ENCODE measurements at regions not wholly inside any gene's neighbourhood (a gene's known extent, or its start where the extent isn't known, plus 50 kb on each side); places are given as distances from the start of the nearest gene placed in this dataset.
"Not testable (repeated sequence)": the region's sequence is repeated elsewhere in the genome, so short reads cannot be mapped to it uniquely, and the experiment has no call there.

DNA sequence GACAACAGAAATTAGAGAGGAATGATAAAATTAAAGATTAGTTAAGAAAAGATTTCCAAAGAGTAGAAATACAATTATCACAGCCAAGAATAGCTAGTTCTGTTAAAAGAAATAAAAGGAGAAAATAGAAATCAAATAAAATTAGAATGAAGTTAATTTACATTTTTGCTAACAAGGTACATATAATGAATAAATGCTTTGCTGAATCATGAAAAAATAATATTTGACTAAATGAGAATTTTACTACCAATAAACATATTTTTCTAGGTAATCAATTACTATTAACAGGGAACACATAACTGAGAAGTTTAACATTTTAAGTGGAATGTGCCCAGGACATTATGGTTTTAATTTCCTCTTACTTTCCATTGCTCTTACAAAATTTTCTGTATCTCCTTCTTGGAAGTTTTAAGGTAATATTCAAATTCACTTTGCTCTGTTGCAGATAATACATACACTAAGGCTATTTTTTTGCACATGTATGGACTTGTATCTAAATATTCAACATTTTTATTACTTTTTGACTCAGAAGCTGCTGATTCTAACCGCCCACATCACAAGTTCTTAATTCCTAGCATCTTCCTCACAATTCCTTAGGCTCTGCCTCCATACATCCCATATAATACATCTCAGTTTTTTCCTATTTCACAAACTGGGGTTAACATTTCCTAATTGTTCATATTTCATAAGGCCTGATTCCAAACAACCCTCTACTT lies 870.7 kb upstream of the INTU start:
- DNase-seq: no peak

DNA sequence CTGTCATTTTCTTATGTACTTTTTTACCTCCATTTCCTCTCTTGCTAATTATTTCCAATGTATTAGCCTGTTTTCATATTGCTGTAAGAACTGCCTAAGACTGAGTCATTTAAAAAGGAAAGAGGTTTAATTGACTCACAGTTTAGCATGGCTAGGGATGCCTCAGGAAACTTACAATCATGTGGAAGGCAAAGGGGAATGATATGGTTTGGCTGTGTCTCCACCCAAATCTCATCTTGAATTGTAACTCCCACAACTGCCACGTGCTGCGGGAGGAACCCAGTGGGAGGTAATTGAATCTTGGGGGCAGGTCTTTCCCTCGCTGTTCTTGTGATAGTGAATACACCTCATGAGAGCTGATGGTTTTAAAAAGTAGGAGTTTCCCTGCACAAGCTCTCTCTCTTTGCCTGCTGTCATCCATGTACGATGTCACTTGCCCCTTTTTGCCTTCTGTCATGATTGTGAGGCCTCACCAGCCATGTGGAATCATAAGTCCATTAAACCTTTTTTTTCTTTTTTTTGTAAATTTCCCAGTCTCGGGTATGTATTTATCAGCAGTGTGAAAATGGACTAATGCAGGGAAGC lies 870.0 kb upstream of the INTU start:
- DNase-seq: no peak

DNA sequence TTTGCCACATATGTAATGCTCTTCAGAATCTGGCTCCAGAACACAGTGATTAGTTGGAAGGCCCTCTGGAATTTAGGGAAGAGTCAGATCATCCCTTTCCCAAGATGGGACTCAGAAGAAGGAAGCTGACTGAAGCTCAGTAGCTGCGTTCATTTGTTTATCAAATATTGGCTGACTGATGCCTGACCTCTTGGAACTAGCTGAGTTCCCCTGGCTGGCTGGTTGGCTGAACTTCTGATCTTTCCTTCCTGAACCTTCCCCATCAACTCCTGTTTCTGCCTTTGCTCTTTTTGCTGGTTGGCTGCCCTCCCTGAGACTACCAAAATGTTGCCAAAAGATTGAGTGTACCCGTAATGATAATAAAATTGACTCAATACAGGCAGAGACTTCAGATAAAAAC lies 866.5 kb upstream of the INTU start:
- DNase-seq: no peak

DNA sequence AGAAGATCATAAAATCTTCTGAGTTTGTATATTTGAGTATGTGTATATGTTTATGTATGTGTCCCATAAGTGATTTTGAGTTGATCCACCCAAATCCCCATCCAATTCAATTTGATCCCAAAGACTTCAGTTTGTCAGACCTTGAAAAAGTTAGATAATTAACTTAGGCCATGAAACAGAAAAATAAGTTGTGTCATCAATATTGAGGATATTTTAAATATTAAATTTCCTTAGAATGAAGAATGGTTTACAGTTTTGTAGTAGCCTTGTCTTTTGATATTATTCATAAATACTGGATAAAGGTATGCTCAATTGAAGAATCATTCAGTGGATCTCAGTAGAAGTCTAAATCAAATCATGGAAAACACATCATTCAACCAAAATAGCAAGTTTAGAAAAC lies 864.4 kb upstream of the INTU start:
- no peak for DNase-seq

DNA sequence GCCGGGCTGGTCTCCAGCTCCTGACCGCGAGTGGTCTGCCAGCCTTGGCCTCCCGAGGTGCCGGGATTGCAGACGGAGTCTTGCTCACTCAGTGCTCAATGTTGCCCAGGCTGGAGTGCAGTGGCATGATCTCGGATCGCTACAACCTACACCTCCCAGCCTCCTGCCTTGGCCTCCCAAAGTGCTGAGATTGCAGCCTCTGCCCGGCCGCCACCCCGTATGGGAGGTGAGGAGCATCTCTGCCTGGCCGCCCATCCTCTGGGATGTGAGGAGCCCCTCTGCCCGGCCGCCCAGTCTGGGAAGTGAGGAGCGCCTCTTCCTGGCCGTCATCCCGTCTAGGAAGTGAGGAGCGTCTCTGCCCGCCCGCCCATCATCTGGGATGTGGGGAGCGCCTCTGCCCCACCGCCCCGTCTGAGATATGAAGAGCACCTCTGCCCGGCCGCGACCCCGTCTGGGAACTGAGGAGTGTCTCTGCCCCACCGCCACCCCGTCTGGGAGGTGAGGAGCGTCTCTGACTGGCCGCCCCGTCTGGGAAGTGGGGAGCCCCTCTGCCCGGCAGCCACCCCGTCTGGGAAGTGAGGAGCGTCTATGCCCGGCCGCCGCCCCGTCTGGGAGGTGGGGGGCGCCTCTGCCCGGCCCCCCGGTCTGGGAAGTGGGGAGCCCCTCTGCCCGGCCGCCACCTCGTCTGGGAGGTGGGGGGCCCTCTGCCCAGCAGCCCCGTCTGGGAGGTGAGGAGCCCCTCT lies 861.8 kb upstream of the INTU start:
- not testable (repeated sequence) for DNase-seq

DNA sequence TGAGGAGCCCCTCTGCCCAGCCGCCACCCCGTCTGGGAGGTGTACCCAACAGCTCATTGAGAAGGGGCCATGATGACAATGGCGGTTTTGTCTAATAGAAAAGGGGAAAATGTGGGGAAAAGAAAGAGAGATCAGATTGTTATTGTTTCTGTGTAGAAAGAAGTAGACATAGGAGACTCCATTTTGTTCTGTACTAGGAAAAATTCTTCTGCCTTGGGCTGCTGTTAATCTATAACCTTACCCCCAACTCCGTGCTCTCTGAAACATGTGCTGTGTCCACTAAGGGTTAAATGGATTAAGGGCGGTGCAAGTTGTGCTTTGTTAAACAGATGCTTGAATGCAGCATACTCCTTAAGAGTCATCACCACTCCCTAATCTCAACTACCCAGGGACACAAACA lies 861.1 kb upstream of the INTU start:
- not testable (repeated sequence) for DNase-seq

DNA sequence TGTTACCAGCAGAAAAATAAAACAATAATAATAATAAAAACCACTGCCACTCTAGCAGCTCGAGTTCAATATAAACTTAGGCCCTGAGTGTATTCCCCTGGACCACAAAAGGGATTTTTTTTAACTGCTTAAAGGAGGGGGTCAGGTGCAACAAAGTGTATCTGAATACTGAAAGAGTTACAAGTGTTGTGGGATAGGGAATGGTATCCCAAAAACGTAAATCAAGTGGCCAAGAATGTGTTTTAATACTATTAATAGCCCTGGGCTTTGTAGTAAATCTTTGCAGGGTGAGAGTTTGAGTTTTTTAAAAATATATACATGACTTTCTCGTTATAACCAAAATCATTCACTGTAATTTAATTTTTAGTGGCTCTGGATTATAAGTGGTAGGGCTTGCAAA lies 860.1 kb upstream of the INTU start:
- DNase-seq: no peak

DNA sequence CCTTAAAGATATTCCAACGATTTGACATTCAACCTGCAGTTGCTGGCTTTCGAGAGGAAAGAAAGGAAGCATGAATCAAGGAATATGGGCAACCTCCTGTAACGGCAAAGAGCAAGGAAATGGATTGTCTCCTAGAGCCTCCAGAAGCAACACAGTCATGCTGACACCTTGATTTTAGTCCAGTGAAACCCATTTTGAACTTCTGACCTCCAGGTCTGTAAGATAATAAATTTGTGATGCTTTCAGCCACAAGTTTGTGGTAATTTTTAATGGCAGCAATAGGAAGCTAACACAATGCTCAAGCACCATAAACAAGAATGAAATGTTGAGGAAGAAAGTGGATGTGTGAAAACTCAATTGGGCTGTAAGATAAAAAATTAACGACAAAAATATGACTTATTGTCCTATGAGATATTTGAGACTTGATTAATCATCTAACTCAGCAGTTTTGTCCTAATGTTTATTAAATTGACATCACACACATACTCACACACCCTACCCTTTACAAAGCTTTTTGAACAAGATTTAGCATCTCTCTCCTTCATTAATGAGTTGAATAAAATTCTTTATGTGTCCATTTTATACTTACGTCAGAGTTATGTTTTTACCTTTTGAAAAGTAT lies 857.2 kb upstream of the INTU start:
- DNase-seq: no peak

DNA sequence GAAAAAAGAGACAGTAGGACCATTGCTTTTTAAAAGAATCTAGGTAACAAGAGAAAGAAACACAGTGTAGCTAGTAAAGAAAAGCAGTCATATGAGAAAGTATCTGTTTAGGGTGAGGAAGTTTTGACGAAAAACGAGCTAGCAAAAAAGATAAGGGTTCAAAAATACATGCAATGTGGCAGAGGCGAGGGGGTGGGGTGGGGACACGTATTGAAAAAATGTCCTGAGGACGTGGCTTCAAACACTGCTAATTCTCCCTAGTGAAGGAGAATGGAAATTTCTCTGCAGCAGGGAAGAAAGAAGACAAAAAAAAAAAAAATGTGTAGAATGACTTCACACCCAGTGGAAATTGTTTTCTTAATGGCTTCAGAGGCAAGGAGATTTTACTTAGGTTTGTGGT lies 856.4 kb upstream of the INTU start:
- no peak for DNase-seq

DNA sequence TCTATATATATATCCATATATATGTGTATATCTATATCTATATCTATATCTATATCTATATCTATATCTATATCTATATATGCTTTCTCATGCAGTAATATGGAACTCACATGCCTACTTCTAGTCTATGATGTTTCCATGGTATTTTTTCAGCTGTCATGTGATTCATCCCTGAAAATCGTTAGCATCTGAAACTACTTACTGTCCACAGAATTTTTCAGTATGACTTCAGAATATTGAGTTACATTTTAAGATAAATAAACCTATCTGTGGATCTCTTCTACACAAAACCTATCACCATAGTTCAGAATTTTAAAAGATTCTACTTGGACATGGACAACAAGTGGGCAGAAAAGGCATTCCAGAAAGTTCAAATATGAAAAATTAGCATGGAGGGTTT lies 855.1 kb upstream of the INTU start:
- DNase-seq: no peak

DNA sequence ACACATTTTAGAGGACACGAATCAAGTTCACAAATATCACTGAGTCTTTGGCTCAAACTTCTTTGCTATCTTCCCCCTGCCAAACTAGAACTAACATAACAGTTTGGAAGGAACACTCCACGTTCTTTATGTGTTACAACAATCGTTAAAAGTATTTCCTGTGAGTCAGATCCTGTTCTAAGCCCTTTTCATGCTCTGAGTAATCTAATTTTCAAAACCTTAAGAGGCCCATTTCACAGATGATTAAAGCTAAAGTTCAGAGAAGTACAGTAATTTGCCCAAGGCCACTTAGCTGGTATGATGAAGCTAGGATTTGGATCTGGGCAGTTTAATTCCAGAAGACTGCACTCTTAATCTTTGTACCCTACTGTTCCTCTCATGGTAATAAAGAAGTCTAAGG lies 854.4 kb upstream of the INTU start:
- DNase-seq: no peak

DNA sequence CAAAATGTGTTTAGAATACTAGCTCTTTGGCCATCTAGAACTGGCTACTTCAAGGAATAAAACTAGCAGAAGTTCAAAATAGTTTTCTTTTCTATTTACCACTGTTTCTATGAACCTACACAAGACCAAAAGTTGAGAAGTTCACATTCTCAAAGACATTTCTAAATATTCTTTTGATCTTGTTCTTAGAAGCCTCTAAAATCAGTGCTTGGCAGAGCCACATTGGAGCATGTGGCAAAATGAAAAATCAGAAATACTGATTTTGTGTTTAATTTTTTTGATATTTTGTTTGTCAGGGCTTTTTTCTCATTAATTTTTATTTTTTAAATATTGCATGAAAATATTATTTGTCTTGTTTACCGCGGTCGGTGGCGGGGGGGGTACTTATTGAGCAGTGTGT lies 853.8 kb upstream of the INTU start:
- no peak for DNase-seq

DNA sequence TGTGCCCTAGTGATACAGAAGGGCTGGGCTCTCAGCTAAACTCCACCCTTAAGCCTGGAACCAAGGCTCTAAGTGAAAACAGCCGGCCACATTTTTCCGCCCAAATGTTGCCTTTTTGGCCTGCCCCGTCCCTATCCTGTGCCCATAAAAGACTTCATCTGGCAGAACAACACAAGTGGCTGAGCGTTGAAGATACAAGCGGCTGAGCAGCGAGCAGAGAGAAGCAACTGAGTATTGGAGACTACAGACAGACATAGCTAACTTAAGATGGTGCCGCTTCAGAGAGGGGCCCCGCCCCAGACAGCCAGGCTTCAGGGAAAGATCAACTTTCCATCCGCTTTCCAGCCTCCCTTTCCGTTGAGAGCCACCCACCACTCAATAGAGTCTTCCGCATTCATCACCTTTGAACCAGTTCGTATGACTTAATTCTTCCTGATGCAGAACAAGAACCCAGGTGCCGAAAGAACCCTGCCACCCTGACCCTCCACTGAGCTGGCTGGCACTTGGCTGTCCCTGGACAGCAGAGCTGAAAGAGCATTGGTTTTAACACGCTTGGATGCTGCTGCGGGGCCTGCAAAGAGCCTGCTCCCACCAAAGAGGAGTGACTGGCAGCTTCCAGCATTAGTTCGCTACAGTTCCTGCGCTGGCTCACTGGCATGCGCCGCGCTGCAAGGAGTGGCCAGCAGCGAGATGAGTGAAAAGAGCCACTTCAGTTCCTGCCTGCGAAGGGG lies 853.2 kb upstream of the INTU start:
- DNase-seq: no peak

DNA sequence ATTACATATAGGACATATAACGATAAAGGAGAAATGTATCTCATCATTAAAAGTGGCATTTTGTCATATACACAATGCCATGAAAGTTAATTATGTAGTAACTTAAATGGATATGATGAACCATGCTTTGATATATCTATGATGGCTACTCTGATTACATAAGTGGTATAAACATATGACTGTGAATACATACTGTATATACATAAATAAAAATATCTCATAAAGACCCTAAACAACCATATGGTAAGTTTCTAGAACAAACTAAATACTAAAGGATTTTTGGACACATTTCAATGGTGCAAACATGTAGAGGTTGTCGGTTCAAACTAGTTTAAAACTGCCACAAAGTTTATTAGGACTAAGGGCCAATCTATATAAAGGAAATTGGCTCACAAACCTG lies 849.6 kb upstream of the INTU start:
- no peak for DNase-seq

DNA sequence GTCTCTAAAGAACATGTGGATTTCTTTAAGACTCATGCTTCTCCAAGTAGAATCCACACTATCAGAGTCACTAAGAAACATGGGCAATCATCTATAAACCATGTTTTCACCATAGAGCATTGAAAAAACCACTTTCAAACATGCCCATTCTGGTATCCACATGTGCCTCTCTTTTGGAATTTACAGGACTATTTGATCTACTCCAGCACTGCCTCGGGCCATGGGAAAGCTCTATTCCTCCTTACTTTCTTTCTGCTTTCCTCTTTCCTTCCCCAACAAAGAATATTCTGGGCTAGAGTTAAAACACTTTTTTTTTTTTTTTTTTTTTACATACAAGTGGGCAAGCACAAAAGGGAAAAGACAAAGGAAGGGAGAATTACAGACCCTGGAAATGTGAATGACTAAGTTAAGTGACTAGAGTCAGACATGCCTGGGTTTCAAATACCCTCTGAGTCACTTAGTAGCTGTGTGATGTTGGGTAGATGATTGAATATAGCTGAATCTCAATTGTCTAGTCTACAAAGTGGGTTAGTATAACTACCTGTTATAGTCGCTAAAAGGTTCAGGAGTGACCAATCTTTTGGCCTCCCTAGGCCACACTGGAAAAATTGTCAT lies 847.7 kb upstream of the INTU start:
- no peak for DNase-seq

DNA sequence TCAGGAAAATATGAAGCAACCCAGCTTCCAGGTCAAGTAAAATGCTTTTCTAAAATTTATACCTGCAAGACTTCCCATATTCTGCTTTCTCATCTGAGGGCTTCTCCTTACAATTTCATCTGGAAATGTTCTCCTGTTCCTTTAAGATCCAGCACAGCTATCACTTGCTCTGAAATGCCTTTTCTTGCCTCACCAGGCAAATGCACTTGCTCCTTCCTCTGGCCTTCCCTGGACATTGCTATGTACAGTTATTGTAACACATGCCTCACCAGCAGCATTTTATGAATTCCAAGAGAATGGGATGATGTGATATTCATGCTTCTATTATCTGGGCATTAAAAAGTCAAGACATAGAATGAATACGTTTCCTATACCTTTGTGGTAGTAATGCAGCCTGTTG lies 842.1 kb upstream of the INTU start:
- no peak for DNase-seq

DNA sequence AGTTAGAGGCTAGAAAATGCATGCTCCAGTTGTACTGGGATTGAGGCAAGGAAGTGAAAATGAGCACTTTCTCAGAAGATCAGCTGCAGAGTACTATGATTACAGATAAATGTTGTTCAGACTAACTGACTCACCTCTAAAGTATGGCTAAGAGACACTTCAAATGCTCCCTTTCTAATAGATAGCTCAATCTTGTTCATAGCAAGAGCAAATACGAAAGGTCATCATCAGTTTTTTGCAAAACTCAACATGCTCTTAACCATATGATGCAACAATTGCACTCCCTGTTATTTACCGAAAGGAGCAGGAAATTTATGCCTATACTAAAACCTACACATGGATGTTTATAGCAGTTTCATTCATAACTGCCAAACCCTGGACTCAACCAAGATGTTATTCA lies 838.4 kb upstream of the INTU start:
- DNase-seq: no peak

DNA sequence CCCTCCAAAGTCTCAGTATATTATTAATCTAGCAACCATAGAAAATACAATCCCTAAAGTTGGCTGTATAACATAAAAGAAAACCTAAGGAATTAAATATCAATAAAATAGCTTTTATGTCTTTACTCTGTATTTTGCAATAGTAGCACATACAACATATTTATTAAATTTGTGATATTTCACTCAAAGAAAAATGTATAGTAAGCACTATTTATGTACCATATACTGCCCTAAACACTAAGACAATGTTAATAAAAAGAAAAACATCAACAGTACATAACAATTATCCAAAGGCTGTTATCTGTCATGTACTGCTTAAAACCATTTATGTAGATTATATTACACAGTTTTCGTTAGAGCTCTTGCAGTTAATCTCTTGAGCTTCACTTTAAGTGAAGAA lies 834.5 kb upstream of the INTU start:
- no peak for DNase-seq

DNA sequence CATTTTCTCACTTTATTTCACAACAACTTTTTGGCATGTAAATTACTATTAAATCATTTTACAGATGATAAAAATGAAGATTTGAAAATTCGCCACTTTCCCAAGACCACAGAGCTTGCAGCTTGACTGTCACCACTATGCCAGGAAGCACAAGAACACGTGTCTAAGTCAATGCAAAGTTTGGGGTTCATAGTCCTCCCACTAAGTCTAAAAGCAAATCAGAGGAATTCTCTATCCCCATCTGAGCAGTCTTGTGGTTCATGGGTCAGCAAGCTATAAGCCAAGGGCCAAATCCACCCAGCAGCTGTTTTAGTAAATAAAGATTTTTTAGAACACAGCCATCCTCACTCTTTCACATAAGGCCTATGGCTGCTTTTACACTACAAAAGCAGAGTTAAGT lies 833.3 kb upstream of the INTU start:
- DNase-seq: no peak

DNA sequence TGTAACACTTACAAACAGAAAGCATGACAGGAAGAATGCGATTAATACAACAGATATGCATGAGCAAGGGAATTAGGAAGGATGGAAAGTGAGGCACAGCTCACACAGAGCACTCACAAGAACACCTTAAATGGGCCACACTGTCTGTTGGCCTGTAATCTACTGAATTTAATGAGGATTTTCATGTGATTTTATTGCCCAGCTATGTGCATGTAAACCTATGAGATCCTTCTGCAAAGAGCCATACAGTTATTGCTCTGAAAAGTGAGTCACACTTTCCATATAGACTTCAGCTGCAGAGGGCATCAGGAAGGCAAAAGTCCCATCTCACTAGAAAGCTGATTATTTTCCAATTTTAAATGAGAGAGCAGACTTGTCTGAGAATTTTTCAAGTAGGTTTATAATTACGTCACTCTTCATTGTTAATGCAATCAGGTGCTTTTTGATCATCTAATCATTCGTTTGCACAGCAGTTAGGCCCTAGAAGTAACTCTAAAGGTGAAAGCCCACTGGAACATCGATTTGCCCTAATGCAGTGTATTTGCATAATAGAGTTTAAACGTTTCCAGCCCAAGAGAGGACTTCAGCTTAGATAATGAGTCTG lies 832.7 kb upstream of the INTU start:
- DNase-seq: no peak

DNA sequence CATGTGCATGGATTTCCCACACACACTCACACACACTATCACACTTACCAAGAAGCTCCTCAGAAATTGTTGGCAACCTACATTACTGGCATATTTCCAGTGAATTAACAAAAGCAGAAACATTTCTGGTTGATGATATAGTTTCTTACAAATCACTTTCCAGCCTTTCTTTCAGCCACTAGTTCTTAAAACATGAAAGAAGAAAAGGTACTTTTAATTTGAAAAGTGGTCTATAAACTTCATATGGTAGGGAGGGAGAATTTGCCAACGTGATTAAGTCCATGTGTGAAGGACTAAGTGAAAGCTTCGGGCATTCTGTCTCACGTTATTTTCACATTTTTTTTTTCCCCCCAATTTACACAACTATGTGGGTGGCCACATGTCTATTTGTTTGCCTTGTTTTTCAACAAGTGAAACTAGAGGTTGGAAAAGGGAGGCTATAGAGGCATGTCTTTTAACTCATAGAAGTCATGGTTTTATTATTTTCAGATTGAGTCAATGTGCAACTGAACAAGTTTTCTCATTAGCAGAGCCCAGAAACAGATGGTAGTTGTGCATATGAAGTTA lies 832.1 kb upstream of the INTU start:
- no peak for DNase-seq

DNA sequence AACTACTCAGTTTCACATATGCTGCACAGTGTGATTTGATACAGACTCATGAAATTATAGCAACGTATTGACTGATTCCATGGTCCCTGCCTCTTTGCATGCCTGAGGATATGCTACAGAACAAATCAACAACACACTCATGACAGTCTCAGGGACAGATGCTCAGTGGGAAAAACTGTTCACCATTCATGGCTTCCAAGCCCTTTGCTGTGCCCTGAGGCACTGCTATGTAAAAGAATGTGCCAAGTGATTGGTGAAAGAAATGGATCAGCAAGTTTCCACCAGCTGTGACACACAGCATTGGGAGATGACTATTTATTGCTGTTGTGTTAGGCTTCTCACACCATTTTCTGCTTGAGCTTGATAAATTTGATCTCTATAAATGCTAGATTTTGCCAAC lies 825.6 kb upstream of the INTU start:
- DNase-seq: no peak

Data from NCI-H2081 (cell line).